NCI-H1694 (cell line): ENCODE measurements at regions not wholly inside any gene's neighbourhood (a gene's known extent, or its start where the extent isn't known, plus 50 kb on each side); places are given as distances from the start of the nearest gene placed in this dataset.

ENCODE experiments used
- DNase-seq: peaks from one replicate; lab custom pipeline; 2025; lab: John Stamatoyannopoulos, UW

DNA sequence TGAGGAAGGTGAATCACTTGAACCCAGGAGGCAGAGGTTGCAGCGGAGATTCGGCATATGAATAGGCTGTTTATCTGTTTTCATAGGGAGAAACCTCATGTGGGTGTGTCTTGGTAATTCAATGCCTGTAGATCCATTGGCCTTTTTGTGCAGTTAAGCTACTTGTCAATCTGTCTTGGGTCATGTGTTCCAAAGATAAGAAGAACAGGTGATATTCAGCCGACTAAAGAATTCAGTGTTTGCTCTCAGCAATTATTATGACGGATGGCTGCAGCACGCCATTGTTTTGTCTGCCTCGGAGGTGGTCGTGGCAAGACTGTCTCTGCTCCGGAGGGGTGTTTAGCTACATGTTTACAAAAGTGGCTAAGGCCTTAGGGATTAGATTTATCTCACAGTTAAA is 573.0 kb upstream of the PCDH9 start:
- DNase-seq = no peak

DNA sequence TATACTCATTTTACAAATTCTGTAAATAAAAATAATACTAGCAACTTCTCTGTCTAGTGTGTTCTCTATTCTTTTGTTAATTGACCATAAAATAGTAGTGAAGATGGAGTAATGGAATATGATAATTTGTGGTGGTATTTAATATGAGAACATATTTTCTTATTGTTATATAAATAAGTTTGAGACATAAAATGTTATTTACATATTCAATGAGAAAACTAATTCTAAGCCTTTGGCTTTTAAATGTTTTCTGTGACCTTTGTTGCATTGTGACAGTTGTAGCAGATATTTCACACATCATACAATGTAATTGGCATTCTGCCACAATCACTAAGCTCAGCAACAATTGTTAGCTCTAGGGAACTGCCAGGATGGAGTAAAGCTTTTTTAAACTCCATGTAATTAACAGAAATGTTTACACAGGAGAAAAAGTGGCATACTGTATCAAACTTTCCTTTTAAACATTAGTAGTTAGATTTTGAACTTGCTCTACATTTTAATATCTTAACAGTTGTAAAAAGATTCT is 562.1 kb upstream of the PCDH9 start:
- no peak for DNase-seq

DNA sequence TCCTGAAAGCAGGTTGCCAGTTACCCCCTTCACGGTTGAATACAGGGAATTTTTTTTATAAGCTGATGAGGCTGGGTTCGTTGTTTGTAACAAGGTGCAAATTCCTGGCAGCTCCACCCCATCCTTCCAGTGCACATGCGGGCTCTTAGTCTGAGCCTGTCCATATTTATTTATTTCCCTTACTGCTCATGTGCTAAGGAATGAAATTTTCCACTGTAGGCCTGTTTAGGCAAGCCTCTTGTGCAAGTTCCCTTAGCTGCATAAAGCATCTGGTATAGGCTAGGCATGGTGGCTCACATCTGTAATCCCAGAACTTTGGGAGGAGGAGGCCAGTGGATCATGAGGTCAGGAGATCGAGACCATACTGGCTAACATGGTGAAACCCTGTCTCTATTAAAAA is 560.9 kb upstream of the PCDH9 start:
- no peak for DNase-seq

DNA sequence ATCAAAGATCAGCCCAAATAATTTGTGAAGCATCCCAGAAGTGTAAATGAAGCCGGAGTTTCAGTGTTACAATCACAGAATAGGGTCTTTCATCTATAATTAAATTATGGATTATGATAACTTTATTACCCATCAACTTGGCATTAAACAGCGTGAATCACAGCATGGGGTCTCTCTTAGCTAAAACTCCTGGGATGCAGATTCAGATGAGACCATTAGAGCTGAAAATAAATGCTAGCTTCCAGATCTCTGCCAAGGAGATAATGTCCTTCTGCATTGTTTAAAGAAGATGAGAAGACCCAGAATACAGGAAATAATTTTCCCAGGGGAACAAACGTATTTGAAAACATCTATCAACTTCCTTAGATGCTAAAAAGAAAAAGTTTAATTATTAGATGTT is 546.0 kb upstream of the PCDH9 start:
- DNase-seq = no peak

DNA sequence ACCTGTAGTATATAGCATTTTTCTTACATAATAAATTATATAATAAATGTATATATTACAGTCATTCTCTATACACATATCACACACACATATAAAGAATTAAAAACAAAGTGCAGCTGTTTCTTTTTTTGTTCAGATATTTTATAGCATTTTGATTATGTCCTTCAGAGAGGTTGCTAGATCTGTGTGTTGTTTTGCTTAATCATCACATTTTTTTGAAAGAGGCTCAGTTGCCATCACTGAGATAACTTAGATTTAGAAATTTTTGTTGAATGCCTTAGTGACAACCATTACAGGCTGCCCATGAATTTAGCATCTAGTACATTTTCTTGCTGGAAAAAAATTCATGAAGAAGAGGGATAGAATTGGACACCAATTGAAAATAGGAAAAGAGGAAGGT is 545.2 kb upstream of the PCDH9 start:
- no peak for DNase-seq

DNA sequence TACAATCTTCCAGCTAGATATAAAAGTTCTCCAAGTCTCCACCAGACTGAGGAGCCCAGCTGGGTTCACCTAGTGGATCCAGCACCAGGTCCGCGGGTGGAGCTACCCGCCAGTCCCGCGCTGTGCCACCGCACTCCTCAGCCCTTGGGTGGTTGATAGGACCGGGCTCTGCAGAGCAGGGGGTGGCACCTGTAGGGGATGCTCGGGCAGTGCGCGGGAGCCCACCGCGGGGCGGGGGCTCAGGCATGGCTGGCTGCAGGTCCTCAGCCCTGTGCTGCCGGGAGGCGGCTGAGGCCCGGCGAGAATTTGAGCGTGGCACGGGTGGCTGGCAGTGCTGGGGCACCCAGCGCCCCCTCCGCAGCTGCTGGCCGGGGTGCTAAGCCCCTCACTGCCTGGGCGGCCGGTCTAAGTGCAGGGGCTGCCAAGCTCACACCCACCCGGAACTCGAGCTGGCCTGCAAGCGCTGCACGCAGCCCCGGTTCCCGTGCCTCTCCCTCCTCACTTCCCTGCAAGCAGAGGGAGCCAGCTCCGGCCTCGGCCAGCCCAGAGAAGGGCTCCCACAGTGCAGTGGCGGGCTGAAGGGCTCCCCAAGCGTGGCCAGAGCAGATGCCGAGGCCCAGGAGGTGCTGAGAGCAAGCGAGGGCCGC is 542.8 kb upstream of the PCDH9 start:
- no peak for DNase-seq

DNA sequence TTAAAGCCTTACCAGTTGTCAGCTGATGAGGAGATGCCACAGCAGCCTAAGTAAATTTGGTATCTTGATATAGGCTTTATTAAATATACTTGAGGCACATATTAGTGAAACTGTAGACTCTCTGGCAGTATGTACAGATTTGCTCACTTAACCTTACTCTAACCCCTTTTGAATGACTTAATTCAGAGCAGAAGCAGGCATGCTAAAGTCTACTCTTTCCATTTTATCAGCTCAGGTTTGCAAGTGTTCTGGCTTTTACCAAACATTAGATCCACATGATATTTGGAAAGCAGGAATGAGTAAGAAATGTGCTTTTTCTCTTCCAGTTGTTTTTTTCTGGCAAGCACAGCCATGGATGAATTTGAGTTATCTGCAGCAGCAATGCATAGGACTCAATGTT is 541.0 kb upstream of the PCDH9 start:
- no peak for DNase-seq

DNA sequence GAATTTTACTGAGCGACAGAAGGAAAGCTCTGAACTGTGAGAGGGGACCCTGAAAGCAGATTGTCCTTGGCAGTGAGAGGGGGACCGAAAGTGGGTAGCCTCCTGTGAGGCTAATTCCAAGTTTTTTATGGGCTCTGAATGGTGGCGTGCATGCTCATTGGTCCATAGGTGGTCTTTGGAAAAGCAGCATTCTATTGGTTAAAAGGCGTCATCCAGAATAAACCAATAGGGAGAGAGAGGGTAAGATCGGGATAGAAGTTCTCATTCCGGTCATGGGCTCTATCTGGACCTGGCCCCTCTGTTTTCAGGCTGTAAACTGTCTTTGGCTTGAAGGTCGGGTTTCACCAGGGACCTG is 539.8 kb upstream of the PCDH9 start:
- no peak for DNase-seq

DNA sequence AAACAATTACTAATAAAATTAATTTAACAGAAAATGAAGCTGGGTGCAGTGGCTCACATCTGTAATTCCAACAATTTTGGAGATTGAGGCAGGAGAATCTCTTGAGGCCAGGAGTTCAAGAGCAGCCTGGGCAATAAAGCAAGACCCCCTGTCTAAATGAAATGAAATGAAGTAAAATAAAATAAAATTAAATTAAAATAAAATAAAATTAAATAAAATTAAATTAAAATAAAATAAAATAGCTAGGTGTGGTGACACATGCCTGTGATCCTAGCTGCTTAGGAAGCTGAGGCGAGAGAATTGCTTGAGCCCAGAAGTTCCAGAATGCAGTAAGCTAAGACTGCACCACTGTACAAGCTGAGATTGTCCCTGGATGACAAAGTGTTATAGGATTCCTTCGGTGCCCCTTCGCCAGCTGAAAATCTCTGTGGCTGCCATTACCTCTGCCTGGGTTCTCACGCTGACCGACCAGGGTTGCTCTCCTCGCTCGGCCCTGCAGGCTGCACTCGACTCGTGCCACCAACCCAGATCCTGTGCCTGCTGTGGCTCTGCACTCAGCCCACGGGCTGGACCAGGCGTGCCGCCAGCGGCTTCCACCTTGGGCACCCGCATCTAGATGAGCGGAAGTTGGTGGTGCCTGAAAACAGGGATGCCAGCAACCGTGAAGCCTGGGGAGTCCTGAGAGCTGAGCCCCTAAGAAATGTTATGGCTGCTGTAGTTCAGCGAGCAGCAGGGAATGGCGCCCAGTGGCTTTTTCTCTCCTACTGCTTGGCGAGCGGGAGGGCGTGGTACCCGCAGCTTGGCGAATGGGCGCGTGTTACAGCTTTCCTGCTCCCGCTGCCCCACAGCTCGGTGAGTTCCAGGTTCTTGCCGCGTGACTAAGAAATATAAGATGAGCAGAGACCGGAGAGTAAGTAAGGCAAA is 539.2 kb upstream of the PCDH9 start:
- DNase-seq = no peak

DNA sequence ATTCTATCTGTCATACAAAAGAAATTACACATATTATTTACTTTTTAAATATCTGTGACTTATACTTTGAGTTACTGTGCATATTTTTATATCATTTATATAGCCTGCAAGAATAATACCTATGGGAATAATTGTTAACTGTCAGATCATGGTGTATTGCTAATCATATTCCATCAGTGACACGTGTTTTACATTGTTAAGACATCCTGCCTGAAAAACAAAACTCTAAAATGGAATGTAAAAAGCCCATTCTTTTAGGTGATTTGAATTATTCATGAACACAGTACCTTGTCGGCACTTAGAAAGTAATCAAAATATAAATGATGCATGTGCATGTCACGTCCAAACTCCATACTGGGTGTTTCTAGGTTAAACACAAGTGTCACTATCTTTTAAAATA is 533.8 kb upstream of the PCDH9 start:
- no peak for DNase-seq

DNA sequence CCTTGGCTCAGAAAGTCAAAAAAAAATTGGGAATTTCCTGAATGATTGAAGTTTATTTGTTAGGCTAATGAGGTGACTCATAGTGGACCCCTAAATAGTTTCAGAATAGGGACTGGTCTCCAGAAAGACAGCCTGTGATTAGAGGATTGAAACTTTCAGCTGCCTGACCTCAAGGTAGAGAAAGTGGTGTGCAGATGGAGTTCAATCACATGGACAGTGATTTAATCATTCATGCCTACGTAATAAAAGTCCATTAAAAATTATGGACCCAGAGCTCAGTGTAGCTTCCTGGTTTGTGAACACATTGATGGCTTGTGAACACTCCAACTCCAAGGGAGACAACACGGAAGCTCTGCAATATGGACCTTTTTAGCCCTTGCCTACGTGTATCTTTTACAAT is 533.2 kb upstream of the PCDH9 start:
- no peak for DNase-seq

DNA sequence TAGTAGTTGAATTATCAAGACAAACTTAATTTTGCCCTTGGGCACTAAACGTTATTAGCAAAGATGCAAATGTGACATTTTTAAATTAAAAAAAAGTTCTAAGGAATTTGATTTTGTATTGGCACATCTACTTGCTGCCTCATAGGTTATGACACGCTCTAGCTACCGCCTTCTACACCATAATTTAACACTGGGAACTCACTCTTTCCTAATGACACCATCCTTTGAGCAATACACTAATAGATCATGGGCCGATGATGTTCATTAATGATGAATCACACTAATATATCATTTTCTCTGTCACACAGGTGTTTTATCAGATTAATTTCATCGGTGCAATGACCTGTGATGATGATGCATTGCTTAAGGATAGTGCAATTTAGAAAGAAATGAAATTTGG is 528.8 kb upstream of the PCDH9 start:
- no peak for DNase-seq

DNA sequence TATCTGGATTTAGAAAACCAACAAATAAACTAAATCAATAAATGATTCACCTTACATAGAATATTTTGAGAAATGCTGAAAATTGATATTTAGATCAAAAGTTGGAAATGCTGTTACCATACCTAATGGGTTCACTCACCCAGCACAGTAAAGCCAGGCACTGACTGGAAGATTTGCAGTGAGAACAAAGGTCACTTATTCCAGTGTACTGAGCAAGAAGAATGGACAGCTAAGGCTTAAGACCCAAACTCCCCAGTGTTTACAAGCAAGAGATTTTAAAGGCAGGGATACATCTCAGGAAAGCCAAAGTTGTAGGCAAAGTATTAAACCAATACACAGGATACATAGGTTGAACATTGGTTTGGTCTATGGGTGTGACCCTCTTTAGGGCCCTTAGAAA is 523.9 kb upstream of the PCDH9 start:
- no peak for DNase-seq

DNA sequence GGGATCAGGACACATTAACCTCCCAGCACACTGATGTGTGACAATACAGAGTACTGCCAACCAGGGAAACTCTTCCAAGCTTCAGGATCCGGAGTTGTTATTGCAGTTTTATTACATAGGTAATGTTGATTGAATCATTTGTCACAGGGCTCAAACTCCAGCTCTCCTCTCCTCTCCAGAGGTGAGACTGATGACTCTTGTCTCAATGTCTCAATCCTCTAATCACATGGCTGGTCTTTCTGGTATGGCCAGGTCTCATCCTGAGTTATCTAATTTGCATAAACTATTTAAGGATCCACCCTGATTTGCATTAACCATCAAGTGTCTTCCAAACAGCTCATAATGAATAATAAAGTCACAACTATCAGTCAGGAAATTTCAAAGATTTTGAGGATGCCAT is 522.6 kb upstream of the PCDH9 start:
- no peak for DNase-seq

DNA sequence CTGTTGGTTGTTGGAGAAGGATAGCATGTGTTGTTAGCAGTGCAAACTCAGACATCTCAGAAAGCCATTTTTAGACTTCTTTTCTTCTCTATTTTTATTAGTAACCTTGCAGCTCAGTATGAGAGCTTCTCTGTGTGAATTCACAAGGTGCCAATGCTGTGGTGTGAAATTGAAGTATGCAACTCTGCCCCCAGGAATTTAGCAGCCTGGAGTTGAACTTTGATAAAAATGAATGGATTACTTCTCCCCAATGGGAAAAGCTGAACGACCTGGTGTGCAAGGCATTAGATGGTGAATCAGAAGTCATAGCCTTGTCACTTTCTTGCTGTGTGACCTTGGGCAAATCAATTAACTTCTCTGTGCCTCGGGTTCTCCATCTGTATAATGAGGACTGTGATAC is 512.3 kb upstream of the PCDH9 start:
- no peak for DNase-seq

DNA sequence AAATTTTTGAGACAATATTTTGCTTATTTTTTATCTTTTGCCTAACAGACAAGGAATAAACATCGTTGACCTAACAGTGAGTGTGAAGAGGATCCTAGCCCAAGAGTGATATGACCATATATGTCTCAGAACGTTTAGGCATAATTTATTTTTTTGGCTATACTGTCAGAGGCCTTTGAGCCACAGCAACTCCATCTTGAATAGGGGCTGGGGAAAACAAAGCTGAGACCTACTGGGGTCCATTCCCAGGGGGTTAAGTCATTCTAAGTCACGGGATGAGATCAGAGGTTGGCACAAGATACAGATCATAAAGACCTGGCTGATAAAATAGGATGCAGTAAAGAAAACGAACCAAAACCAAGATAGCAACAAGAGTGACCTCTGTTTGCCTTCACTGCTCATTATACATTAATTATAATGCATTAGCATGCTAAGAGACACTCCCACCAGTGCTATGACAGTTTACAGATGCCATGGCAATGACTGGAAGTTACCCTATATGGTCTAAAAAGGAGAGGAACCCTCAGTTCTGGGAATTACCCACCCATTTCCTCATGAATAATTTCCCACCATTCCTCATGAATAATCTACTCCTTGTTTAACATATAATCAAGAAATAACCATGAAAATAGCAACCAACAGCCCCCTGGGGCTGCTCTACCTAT is 510.9 kb upstream of the PCDH9 start:
- no peak for DNase-seq

DNA sequence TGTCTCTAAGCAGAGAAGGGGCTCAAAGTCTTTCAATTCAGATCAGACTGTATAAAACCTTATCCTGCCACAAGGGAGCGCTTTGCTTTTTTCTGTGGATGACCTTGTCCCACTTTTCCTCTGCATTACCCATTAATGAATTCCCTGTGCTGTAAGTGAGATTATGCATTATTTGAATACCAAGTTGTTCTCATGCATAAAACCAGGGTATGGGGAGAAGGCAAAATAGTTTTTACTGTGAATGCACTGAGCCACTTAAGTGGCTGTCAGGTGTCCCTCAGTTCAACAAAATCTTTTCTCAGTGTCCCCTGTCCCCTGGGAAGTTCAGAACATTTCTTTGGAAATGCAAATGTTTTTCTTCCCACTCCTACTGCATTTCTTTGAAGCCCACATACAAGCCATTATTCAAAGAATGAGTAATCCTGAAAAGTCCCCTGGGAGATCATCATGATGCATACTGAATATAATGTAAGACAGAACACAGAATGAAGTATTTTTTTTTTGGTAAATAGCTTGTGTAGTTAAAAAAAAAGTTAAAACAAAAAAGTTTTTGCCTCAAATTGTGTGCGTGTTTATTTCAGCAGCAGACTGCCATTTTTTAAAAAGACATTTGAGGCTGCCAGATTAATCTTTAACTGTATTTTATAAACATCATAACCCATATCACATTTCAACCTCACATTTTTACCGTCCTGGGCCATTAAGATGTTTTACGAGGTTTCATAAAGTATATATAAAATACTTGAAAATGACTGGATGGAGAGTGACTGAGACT is 506.7 kb upstream of the PCDH9 start:
- no peak for DNase-seq

DNA sequence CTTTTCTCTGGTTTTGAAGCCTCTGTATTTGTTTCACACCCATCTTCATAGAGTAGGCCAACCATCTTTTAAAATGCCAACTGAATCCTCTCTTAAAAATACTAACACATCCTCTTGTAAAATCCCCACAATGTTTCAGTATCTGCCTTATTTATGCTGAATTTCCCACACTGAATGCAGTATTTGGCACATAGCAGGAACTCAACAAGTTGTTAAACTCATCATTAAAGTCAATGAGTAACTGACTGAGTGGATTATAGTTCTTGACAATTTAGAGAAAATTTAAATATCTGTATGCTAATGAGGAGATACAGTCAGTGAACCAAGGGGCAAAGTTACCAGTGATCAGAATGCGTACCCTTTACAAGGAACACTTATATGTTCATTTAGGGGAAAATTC is 505.5 kb upstream of the PCDH9 start:
- DNase-seq = no peak

DNA sequence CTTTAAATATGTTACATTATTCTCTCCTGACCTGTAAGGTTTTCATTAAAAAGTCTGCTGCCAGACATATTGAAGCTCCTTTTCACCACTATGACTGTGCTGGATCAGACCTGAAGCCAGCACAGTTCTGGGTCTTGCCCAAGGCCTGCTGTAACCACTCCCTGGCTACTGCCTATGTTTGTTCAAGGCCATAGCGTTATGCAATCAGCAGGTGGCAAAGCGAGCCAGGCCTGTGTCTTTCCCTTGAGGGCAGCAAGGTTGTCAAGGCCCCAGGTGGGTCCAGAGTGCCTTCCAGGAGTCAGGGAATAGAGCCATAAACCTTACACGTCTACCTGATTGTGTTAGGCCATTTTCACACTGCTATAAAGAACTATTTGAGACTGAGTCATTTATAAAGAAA is 496.8 kb upstream of the PCDH9 start:
- no peak for DNase-seq

DNA sequence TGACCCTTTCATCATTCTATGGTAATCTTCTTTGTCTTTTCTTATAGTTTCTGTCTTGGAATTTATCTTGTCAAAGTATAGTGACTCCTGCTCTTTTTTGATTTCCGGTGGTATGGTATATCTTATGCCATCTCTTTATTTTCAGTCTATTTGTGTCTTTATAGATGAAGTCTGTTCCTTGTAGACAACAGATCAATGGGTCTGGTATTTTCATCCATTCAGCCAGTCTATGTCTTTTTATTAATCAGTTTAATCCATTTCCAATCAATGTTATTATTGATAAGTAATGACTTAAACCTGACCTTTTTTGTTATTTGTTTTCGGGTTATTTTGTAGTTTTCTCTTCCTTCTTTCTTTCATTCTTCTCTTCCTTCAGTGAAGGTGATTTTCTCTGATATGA is 495.9 kb upstream of the PCDH9 start:
- no peak for DNase-seq

DNA sequence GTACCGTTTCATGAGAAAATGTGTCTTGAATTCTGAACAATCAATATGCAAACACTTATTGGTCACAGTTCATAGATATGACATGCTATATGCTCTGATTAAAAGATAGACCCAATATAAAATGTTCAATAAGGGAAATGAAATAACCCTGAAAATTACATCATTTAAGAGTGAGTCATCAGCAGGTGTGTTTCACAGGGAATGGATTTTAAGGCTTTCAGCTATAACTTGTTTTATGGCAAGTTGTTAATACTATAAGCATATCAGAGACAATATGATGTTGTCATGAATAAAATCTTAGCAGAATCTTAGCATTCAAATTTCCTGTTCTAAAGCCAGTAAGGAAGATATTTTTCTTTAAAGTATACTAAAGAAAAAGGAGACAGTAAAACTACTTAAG is 483.4 kb upstream of the PCDH9 start:
- DNase-seq = no peak

DNA sequence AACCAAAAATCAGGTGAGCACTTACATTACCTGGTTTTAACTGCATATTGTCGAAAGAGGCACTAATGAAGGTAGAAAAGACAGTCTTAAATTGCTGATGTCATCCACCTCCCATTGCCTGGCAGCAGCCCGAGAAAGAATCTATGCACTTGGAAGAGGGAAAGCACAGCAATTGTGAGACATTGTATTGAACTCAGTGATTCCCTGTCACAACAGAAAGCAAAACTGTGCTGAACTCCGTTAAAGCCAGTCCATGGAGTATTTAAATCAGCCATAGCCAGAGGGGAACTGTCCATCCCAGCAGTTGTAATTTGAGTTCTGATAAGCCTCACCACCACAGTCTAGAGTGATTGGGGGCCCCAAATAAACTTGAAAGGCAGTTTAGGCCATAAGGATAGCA is 466.6 kb upstream of the PCDH9 start:
- DNase-seq = no peak
